GM19463 (cell line): ENCODE measurements at regions not wholly inside any gene's neighbourhood (a gene's known extent, or its start where the extent isn't known, plus 50 kb on each side); places are given as distances from the start of the nearest gene placed in this dataset.

ENCODE experiments used
- ATAC-seq: cut with Tn5 transposase; IDR thresholded peaks from one replicate; pipeline ENCODE4 v1.9.1; 2021; ENCODE audit warnings: mild to moderate bottlenecking, moderate library complexity; ENCODE audit not compliant: unreplicated experiment

DNA sequence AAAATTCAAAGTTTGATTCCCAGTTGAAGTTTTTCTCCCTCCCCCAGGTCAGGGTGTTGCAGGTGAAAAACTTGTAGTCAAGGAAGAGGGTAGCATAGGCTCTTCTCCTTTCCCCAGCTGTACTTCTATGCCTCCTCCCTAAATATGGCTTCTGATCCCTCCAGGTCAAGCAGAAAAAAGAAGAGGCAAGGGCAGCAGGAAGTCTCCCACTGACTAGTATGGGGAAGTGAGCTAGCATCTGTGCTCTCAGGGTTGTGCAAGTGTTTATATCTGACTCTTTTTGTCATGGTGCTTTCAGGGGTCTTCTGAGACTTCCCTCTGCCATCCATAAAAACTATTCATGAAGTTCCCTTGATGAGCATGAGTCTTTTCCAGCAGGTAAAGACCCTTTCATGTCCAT lies 76.0 kb downstream of the ATPSCKMT start:
- ATAC-seq, result no peak

DNA sequence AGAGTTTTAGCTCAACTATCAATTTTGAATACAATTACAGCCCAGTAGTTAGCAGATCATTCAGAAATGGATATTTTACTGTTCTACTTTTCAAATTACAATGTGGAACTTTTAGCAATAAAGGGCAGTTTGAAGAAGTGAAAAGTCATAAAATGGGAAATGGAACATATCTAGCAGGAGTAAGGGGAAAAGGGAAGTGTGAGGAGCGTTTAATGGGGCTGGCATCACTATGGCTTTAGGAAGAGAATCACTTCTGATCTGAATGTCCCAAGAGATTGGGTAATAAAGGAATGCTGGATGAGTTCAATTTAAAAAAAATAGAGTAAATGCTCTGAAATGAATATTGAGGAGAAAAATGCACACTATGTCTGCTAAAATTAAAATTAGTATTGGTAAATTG lies 77.4 kb downstream of the ATPSCKMT start:
- ATAC-seq, result no peak

DNA sequence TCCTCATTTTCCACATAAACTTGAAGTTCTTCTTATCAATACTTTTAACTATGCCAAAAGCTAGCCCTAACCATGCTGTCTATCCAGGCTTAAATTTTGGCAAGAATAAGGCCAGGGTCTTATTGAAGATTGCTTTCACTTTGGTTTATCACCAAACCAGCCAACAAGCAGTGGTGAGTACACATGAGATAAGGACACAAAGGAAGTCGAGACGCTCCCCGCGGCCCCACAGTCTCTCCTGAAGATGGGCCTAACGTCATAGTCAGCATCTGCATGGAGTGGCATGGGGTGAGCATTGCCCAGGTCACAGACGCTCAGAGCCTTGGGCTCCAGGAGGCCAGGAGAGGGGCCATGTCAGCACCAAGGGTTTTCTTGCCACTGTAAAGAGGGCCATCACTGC lies 80.3 kb downstream of the ATPSCKMT start:
- ATAC-seq, result no peak

- no peak for ATAC-seq
These were observed 81.4 kb downstream of the ATPSCKMT start for GRCh38 chr5:10168254-10168653.

DNA sequence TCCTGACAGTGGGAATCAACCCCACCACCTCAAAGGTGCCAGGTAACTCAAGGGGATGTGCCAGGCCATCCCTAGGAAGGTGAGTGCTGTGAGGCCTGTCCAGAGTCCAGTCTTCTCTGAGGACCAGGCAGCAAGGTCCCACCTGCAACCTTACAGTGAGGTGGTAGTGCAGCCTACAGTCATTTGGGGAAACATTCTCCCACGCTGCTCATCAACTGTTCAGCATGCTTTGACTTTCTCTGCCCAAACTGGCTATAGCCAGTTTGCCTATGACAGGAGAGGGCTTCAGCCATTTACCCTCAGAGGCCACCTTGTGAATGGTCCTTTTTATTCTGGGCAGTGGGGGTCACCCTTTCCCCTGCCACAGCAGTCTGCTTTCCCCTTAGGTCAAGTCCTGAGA lies 81.9 kb downstream of the ATPSCKMT start:
- ATAC-seq, result no peak

DNA sequence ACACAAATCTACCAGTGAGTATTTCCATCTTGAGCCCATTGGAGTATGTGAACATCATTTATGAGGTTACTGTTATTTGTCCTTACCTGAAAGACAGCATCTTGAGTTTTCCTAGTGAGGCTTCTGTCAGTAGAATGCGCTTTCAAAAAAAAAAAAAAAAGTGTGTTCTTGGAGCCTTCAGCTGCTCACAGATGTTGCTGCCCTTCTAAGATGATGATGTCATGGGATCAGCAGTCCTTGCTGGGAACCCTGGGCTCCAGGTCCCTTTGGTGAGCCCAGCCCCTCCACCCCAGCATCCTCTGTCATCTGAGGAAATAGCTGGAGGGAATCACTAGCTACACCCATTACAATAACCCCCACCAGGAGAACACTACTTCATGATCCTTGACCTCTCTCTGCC lies 83.3 kb downstream of the ATPSCKMT start:
- ATAC-seq, result no peak

- ATAC-seq, result no peak
These were observed 87.2 kb downstream of the ATPSCKMT start for GRCh38 chr5:10162468-10162867.

DNA sequence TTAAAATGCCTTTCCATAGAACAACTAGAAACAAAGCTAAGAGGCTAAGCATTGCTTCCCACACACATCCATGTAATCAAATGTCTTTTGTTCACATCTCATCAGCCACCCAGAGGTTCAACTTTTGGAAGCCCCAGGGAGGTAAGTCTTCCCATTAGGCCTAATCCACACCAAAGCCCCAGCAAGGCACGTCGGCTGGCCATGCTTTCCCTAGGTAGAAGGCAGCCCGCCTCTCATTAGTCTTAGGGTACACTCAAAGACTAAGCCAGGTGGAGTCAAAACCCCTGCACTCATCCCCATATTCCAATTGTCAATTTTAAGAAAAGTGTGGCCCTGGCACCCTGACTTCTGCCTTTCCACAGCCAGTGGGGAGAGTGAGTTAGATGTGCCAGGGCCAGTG lies 87.9 kb downstream of the ATPSCKMT start:
- ATAC-seq, result no peak

- ATAC-seq, result no peak
These were observed 89.4 kb downstream of the ATPSCKMT start for GRCh38 chr5:10160241-10160640.

- ATAC-seq, result no peak
These were observed 90.8 kb downstream of the ATPSCKMT start for GRCh38 chr5:10158886-10159285.

DNA sequence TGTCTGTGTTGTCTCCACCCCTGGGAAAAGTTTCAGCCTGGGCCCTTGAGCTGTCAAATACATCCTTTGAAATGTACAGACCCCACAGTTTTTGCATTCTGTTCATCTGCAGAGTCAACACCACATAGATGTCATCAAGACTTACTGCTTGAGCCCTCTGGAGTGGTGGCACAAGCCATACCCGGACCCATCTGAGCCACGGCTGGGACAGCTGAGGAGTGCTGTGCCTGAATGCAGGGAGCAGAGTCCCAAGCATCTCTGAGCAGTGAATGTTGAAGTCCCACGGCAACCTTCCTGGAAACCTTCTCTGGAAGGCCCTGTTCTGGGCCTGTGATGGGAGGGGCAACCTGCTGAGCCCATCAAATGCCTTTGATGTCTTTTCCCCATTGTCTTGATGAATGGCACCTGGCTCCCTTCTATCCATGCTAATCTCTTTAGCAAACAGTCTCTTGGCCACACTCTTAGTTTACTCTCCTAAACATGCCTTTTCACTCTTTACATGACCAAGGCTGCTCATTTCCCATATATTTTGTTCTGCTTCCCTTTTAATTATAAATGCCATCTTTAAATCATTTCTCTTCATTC lies 92.5 kb downstream of the ATPSCKMT start:
- no peak for ATAC-seq

GRCh38 chr5:10155897-10156667 lies 93.6 kb downstream of the ATPSCKMT start:
- no peak for ATAC-seq

DNA sequence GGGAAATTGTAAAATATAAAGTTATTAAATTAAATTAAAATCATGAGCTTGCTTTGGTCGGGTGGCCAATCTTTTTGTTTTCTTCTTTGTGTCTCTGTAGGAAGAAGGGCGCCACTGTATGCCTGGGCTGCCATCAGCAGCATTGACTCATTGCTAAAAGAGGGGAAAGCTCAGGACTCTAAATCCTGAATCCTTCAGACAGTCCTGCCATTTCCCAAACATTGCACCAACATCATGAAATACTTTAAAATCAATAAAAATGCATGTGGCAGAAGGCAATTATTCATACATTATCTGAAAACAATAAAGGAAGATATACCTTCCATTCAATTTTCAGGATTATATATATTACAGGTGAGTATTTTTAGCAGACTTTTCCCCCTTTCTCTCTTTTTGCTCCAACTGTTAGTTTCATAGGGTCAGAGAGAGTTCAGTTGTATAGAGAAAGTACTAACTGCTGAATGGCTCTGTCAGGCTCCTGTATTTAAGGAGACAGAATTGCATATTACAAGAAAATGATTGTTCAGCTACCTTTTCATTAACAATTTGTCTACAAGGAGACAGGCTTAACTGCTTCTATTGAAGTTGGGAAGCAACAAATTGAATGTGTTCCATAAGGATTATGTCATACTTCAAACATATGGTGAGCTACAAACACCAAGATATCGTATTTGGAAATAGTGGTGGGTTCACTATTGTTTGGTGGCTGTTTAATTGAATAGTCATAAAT lies 95.7 kb downstream of the ATPSCKMT start:
- no peak for ATAC-seq

DNA sequence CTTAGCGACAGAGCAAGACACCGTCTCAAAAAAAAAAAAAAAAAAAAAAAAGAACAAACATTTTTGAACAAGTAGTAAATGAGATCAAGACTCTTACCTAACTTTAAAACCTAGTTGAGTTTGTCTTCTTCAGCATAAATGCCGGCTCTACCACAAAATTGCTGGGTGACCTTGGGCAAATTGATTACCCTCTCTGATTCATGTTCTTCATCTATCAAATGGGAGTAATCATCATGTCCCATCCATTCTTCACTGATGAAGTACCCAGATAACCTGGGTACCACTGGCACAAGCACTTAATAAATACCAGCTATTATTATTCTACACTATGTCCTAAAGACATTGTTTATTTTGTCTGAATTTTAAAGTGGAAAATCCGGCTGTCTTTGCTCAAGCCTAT lies 96.3 kb downstream of the ATPSCKMT start:
- no peak for ATAC-seq

- ATAC-seq, result no peak
These were observed 98.0 kb downstream of the ATPSCKMT start for GRCh38 chr5:10151656-10152055.

GRCh38 chr5:10149911-10150310 lies 99.8 kb downstream of the ATPSCKMT start:
- ATAC-seq, result no peak

- no peak for ATAC-seq
These were observed 103.7 kb downstream of the ATPSCKMT start for GRCh38 chr5:10145923-10146401.

- no peak for ATAC-seq
These were observed 105.6 kb downstream of the ATPSCKMT start for GRCh38 chr5:10144040-10144439.

GRCh38 chr5:10140195-10140973 lies 109.3 kb downstream of the ATPSCKMT start:
- no peak for ATAC-seq

DNA sequence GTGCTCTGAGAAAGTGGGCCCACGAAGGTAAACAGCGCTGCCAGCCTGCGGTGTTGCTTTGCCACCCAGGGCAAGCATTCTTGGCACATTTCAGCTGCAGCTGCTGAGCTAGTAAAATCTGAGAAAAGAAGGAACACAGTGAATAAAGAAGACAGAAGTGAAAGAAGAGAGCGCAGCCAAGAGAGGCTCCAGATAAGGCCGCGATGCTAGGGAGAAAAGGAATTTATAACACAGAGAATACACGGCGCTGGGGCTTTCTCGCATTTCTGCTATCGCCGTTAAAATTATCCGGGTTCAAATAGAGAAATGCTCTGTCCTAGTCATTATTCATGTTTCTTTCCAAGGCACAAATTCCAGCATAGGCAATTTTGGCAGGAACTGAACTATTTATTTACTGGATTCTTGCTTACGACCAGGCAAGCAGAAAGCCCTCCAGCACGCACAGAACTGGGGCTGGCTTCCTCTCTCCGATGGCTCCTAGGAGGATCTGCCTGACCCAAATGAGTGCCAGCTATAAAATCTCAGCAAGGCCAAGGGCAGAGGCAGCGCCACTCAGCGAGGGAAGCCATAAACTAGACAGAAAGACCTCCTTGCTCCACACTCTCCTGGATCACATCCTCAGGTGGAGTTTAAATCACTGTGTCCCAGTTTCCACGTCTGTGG lies 111.2 kb downstream of the ATPSCKMT start:
- no peak for ATAC-seq

- no peak for ATAC-seq
These were observed 115.9 kb downstream of the ATPSCKMT start for GRCh38 chr5:10133830-10134229.
